Breast epithelium (tissue), 3 donors: ENCODE measurements at regions not wholly inside any gene's neighbourhood (a gene's known extent, or its start where the extent isn't known, plus 50 kb on each side); places are given as distances from the start of the nearest gene placed in this dataset.

ENCODE experiments used
- CTCF ChIP-seq, 3 donors: fragments of 450-650 bp; IDR thresholded peaks; one replicate each; pipeline ENCODE4 v1.5.1; 2016 to 2017; ENCODE audit warnings: antibody characterized with exemption in 3 of 3, mild to moderate bottlenecking in 3 of 3, moderate library complexity in 3 of 3
- POLR2A ChIP-seq: fragments of 450-650 bp; IDR thresholded peaks from one replicate; pipeline ENCODE4 v1.6.1; 2016; ENCODE audit warnings: antibody characterized with exemption, mild to moderate bottlenecking, moderate library complexity
- POLR2AphosphoS5 ChIP-seq, 3 donors: sonication (generic); formaldehyde crosslinking; IDR thresholded peaks; one replicate each; pipeline ENCODE4 v1.6.1; 2017; ENCODE audit warnings: antibody characterized with exemption in 3 of 3

GRCh38 chr10:30694518-30695228 lies 65.1 kb upstream of the LYZL2 start:
- no peak for TF ChIP-seq POLR2A
- TF ChIP-seq CTCF (IDR thresholded peaks at IDR 0.05), result no peak
- no peak for TF ChIP-seq POLR2AphosphoS5 (IDR thresholded peaks at IDR 0.05)
